GM12874 (cell line): ENCODE measurements at regions not wholly inside any gene's neighbourhood (a gene's known extent, or its start where the extent isn't known, plus 50 kb on each side); places are given as distances from the start of the nearest gene placed in this dataset.

Experiments
- TF ChIP-seq, protein P1 (sequence below): IDR thresholded peaks from 2 replicates; pipeline ENCODE4 v1.5.1; 2011; ENCODE audit warnings: low read depth, mild to moderate bottlenecking, control low read depth, low read length, moderate library complexity; ENCODE audit not compliant: insufficient read depth

- TF ChIP-seq, protein P1, sequence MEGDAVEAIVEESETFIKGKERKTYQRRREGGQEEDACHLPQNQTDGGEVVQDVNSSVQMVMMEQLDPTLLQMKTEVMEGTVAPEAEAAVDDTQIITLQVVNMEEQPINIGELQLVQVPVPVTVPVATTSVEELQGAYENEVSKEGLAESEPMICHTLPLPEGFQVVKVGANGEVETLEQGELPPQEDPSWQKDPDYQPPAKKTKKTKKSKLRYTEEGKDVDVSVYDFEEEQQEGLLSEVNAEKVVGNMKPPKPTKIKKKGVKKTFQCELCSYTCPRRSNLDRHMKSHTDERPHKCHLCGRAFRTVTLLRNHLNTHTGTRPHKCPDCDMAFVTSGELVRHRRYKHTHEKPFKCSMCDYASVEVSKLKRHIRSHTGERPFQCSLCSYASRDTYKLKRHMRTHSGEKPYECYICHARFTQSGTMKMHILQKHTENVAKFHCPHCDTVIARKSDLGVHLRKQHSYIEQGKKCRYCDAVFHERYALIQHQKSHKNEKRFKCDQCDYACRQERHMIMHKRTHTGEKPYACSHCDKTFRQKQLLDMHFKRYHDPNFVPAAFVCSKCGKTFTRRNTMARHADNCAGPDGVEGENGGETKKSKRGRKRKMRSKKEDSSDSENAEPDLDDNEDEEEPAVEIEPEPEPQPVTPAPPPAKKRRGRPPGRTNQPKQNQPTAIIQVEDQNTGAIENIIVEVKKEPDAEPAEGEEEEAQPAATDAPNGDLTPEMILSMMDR, result no peak
These were observed 363.9 kb downstream of the BCL11B start for GRCh38 chr14:98908050-98908449.

- TF ChIP-seq, protein P1, result no peak
These were observed 362.6 kb downstream of the BCL11B start for GRCh38 chr14:98909251-98909944.

DNA sequence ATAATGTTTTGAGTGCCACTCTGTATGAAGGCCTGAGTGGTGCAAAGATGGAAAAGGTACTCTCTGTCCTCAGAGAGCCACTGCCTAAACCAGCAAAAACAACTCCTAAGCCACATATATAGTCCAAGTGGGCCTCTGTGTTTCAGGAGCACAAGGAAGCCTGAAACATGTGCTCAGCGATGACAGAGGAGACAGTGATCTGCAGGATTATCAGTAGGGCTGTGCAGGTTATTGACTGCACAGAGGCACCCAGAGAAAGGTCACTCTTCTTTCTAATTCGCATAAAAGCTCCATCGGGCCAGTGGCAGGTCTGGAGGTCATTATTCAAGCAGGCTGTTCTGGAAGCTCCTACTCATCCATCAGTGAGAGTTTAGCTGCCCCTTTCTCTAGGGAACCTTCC is 361.9 kb downstream of the BCL11B start:
- TF ChIP-seq, protein P1, result no peak

DNA sequence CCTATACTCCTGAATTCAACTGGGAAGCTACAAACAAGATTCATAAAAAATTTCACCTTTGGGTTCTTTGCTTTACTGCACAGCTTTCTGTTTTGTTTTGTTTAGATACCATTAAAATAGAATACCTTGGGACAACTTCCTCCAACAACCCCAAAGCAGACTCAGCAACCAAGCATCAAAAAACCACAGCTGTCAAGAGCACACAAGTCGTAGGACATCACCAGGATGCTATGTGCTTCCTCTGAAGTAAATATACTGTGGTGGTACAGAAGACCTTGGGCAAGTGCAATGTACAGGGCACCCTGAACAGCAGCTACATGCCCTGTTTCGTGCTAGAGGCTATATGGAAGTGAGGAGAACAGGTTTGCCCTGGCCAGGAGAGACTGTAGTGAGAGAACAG is 359.3 kb downstream of the BCL11B start:
- TF ChIP-seq, protein P1, result no peak

DNA sequence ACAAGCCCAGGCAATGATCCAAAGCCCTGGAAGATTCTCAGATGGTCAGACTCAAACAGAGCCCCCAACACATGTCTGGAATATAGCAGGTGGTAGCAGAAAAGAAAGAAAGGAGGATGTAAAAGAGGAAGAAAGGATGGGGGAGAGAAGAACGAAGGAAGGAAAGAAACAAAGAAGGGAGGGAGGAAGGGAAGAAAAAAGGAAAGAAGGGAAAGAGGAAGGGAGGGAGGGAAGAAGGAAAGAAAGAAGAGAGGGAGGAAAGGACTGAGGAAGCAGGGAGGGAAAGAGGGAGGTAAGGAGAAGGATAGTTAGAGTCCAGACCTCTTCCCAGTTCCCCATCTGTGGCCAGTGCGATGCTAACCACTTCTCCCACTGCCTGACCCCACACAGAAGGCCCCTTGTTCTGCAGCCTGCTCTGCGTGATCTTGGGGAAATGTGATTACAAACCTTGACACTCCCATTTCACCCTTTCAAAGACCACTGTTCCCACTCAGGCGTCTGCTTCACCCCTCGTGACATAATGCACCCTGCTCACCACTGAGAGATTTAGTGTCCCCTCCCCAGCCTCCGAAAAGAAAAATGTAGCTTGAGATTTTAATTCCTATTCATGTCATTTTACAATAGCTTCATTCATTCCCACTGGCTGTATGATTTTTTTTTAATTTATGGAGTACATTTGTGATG is 357.9 kb downstream of the BCL11B start:
- TF ChIP-seq, protein P1, result no peak

DNA sequence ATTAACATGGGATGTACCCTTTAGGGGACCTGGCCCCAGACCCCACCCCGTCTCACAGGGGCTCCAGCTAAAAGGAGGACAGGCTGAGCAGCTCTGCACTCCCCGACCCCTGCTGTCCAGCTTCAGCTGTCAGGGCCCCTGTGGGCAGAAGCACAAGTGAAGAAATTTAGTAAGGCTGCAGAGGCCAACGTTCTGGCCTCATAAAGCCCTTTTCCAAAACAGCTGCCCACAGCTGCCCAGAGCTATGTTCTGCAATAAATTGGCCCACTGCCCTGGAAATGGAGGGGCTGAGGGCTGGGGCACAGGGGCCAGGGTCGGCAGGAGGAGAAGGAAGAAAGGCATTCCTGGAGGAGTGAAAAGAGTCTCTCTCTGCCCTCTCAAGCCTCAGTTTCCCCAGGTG is 357.1 kb downstream of the BCL11B start:
- TF ChIP-seq, protein P1, result no peak

DNA sequence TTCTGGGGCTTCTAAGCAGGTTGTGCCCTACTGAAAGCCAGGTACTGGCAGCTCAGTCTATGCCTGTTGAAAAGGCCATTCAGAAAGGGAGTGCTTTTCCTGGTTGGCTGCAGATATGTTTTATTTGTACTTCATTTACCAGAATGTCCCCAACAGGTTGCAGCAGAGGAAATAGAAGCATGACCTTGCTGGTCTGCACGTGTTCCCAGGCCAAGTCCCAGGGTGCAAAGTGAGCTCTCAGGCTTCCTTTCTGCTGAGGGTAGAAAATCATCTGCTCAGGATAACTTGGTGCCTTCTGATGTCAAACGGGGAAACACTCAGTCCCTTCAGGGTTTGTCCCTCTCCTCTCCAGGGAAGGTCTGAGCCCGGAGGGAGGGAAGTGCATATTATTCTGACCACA is 356.4 kb downstream of the BCL11B start:
- TF ChIP-seq, protein P1, result no peak
